ENCODE measurements at regions not wholly inside any gene's neighbourhood (a gene's known extent, or its start where the extent isn't known, plus 50 kb on each side); places are given as distances from the start of the nearest gene placed in this dataset.

DNA sequence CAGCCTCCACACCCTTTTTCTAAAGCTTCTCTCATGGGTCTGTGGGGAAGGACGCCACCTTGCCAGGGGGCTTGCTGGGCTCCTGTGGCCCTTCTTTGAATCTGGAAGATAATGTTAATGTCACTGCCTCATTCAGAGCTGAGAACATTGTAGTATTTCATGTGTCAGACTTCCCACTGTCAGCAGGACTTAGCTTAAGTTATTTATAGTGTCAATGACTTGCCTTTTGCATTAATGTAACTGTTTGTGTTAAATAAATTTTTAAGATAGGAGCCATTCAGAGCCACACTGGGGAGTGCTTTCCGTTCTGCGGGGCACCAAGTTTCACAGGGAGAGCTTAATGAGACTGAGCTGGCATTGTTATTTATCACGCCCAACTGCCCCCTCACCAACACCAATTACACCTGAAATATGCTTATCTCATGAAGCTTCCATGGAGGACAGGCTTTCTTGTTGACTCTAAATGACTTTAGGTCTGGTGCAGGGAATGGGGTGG is 226.9 kb upstream of the UBL3 start:
- no peak overlapping the region for H3K56ac ChIP-seq (replicated peaks; ENCODE audit: insufficient read length, low read depth, low read length)
- H3K27me3 ChIP-seq (replicated peaks in 1 of 4; ENCODE audit: control insufficient read depth in 3 of 4, extremely low read depth in 1 of 4, insufficient read depth in 3 of 4, low read length in 3 of 4): no peaks in the 10 kb centered on the region
- peaks cover 4% of the 10 kb centered on the region in 2 experiments; a peak in 1 of 4 replicates for H3K9me3 ChIP-seq (ENCODE audit: insufficient read depth in 2 of 2, low read depth in 1 of 2, low read length in 1 of 2)
- no peak overlapping the region for H3K4ac ChIP-seq (replicated peaks; ENCODE audit: insufficient read length, low read depth, low read length)
- no peak overlapping the region for H4K91ac ChIP-seq (replicated peaks; ENCODE audit: insufficient read length, low read length)
- no peaks in the 10 kb centered on the region for H3K36me3 ChIP-seq (ENCODE audit: control insufficient read depth in 2 of 4, insufficient read depth in 4 of 4, low read length in 3 of 4)
- H3K4me2 ChIP-seq (ENCODE audit: insufficient read depth in 1 of 2, low read depth in 2 of 2, low read length in 2 of 2): no peak overlapping the region
- TF ChIP-seq, protein P1, sequence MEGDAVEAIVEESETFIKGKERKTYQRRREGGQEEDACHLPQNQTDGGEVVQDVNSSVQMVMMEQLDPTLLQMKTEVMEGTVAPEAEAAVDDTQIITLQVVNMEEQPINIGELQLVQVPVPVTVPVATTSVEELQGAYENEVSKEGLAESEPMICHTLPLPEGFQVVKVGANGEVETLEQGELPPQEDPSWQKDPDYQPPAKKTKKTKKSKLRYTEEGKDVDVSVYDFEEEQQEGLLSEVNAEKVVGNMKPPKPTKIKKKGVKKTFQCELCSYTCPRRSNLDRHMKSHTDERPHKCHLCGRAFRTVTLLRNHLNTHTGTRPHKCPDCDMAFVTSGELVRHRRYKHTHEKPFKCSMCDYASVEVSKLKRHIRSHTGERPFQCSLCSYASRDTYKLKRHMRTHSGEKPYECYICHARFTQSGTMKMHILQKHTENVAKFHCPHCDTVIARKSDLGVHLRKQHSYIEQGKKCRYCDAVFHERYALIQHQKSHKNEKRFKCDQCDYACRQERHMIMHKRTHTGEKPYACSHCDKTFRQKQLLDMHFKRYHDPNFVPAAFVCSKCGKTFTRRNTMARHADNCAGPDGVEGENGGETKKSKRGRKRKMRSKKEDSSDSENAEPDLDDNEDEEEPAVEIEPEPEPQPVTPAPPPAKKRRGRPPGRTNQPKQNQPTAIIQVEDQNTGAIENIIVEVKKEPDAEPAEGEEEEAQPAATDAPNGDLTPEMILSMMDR (IDR thresholded peaks at IDR 0.05; ENCODE audit: control extremely low read depth in 1 of 3, insufficient read depth in 1 of 3, low read depth in 1 of 3, low read length in 3 of 3): no peak
- no peak for TF ChIP-seq TAF1 (IDR thresholded peaks at IDR 0.05; ENCODE audit: low read depth, low read length)
- H4K20me1 ChIP-seq (replicated peaks in 1 of 2; ENCODE audit: control insufficient read depth in 1 of 2, insufficient read depth in 2 of 2, low read length in 2 of 2): no peaks in the 10 kb centered on the region
- ChIA-PET POLR2A (ENCODE audit: partially characterized antibody) (no interaction called here), CTCF (ENCODE audit: partially characterized antibody) (interaction anchor here (0.6 to 2.3 kb wide), 5 partner anchors 13 to 314 kb away, joined by 3 to 9 read pairs (median 3); no protein-coding TSS in a partner anchor)
- no peak overlapping the region for H4K8ac ChIP-seq (ENCODE audit: extremely low read depth, insufficient read depth, low read length)
- H3K79me2 ChIP-seq (ENCODE audit: control insufficient read depth in 1 of 2, insufficient read depth in 2 of 2, low read length in 2 of 2): no peaks in the 10 kb centered on the region
- no peak overlapping the region for H3K14ac ChIP-seq (ENCODE audit: insufficient read length)
- H4K5ac ChIP-seq (ENCODE audit: insufficient read length, low read depth, low read length): no peak overlapping the region
- 80% methylated on average over 4 of the region's 4 CpGs; no CpG with 5 or more reads in 1 of the 2 experiments for WGBS, 2 experiments (ENCODE audit: extremely low coverage in 1 of 2, insufficient coverage in 1 of 2, insufficient read length in 1 of 2, insufficient replicate concordance in 2 of 2, low coverage in 1 of 2, low lambda C conversion rate in 2 of 2, missing lambda C conversion rate in 1 of 2)
- no peak overlapping the region; the same call in 1 of the 2 replicates for H3K18ac ChIP-seq (ENCODE audit: extremely low read depth, low read length)
- no peak overlapping the region for H2BK120ac ChIP-seq (replicated peaks; ENCODE audit: low read depth, low read length)
- no peak overlapping the region for H2AK5ac ChIP-seq (ENCODE audit: low read depth, low read length)
- H2BK20ac ChIP-seq (ENCODE audit: low read length): no peak overlapping the region
- H3K23ac ChIP-seq (ENCODE audit: insufficient read length): no peak overlapping the region
- H3K4me3 ChIP-seq (ENCODE audit: extremely low read depth in 1 of 4, insufficient read depth in 2 of 4, low read depth in 3 of 4, low read length in 4 of 4): no peak overlapping the region
- FAIRE-seq (no peak), DNase-seq (ENCODE audit: low read depth in 1 of 2, low spot score in 2 of 2) (peak in 1 of 2 experiments; percentile 22)
- H3K23me2 ChIP-seq (ENCODE audit: low read depth, low read length): no peaks in the 10 kb centered on the region
- H2BK5ac ChIP-seq (ENCODE audit: low read depth, low read length): no peak overlapping the region
- no peaks in the 10 kb centered on the region for H3K79me1 ChIP-seq (ENCODE audit: low read depth, low read length)
- H3K9ac ChIP-seq (replicated peaks in 1 of 4; ENCODE audit: extremely low read depth in 1 of 4, low read depth in 3 of 4, low read length in 3 of 4): no peak overlapping the region
- no peak overlapping the region for H2AFZ ChIP-seq (ENCODE audit: low read length)
- H2BK15ac ChIP-seq (ENCODE audit: low read length): no peak overlapping the region
- no peak overlapping the region for H3K27ac ChIP-seq (ENCODE audit: low read depth, low read length)
- H3K4me1 ChIP-seq (replicated peaks in 1 of 4; ENCODE audit: control insufficient read depth in 3 of 4, insufficient read depth in 4 of 4, low read length in 3 of 4): peaks cover 0 to 3% (median 0%) of the 10 kb centered on the region in 4 experiments; a peak in 2 of 7 replicates
- H2BK12ac ChIP-seq (ENCODE audit: low read depth, low read length): no peak overlapping the region
